ENCODE measurements at regions not wholly inside any gene's neighbourhood (a gene's known extent, or its start where the extent isn't known, plus 50 kb on each side); places are given as distances from the start of the nearest gene placed in this dataset.

DNA sequence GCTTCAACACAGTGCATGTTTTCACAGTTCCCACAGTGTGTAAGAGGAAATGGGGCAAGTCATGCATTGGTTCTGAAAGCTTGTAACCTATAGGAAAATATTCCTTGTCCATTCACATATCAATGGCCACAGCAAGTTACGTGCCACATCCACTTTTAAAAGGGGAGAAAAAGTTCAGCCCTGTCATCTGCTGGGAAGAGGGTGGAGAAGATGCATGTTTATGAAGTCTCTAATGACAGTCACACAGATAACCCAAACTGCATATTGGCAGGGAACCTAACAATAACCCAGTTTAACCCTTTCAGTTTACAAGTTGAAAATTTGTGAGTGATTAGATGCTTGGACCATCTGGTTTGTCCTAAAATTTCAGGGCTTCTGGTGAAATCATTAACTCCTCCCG is 159.3 kb downstream of the MTRR start:
- ATAC-seq, result no peak
- TF ChIP-seq PPARA (CRISPR knock-in tag; IDR thresholded peaks at IDR 0.05; ENCODE audit: borderline replicate concordance) (no peak), GLIS3 (CRISPR knock-in tag; IDR thresholded peaks at IDR 0.05) (no peak), ZC3H10 (CRISPR knock-in tag; IDR thresholded peaks at IDR 0.05) (no peak), TCF4 (CRISPR knock-in tag; IDR thresholded peaks at IDR 0.05; ENCODE audit: borderline replicate concordance) (no peak), CSDC2 (CRISPR knock-in tag; IDR thresholded peaks at IDR 0.05) (no peak), ARNTL (CRISPR knock-in tag; IDR thresholded peaks at IDR 0.05; ENCODE audit: borderline replicate concordance, low read depth) (no peak), SNAI2 (CRISPR knock-in tag; IDR thresholded peaks at IDR 0.05) (no peak), ISL1 (CRISPR knock-in tag; IDR thresholded peaks at IDR 0.05) (no peak), TOX (CRISPR knock-in tag; IDR thresholded peaks at IDR 0.05; ENCODE audit: borderline replicate concordance) (no peak), BACH2 (CRISPR knock-in tag; IDR thresholded peaks at IDR 0.05; ENCODE audit: borderline replicate concordance) (no peak), ESRRG (CRISPR knock-in tag; IDR thresholded peaks at IDR 0.05) (no peak), ZNF565 (CRISPR knock-in tag; conservative IDR thresholded peaks at IDR 0.05; ENCODE audit: low read depth) (no peak), ZNF8 (CRISPR knock-in tag; IDR thresholded peaks at IDR 0.05) (no peak), ZNF70 (CRISPR knock-in tag; IDR thresholded peaks at IDR 0.05) (no peak)
- TF ChIP-seq, protein P1, sequence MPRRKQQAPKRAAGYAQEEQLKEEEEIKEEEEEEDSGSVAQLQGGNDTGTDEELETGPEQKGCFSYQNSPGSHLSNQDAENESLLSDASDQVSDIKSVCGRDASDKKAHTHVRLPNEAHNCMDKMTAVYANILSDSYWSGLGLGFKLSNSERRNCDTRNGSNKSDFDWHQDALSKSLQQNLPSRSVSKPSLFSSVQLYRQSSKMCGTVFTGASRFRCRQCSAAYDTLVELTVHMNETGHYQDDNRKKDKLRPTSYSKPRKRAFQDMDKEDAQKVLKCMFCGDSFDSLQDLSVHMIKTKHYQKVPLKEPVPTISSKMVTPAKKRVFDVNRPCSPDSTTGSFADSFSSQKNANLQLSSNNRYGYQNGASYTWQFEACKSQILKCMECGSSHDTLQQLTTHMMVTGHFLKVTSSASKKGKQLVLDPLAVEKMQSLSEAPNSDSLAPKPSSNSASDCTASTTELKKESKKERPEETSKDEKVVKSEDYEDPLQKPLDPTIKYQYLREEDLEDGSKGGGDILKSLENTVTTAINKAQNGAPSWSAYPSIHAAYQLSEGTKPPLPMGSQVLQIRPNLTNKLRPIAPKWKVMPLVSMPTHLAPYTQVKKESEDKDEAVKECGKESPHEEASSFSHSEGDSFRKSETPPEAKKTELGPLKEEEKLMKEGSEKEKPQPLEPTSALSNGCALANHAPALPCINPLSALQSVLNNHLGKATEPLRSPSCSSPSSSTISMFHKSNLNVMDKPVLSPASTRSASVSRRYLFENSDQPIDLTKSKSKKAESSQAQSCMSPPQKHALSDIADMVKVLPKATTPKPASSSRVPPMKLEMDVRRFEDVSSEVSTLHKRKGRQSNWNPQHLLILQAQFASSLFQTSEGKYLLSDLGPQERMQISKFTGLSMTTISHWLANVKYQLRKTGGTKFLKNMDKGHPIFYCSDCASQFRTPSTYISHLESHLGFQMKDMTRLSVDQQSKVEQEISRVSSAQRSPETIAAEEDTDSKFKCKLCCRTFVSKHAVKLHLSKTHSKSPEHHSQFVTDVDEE (CRISPR knock-in tag; IDR thresholded peaks at IDR 0.05), result no peak
- TF ChIP-seq, protein P2, sequence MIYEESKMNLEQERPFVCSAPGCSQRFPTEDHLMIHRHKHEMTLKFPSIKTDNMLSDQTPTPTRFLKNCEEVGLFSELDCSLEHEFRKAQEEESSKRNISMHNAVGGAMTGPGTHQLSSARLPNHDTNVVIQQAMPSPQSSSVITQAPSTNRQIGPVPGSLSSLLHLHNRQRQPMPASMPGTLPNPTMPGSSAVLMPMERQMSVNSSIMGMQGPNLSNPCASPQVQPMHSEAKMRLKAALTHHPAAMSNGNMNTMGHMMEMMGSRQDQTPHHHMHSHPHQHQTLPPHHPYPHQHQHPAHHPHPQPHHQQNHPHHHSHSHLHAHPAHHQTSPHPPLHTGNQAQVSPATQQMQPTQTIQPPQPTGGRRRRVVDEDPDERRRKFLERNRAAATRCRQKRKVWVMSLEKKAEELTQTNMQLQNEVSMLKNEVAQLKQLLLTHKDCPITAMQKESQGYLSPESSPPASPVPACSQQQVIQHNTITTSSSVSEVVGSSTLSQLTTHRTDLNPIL (CRISPR knock-in tag; IDR thresholded peaks at IDR 0.05; ENCODE audit: low read depth), result no peak
- TF ChIP-seq, protein P3, sequence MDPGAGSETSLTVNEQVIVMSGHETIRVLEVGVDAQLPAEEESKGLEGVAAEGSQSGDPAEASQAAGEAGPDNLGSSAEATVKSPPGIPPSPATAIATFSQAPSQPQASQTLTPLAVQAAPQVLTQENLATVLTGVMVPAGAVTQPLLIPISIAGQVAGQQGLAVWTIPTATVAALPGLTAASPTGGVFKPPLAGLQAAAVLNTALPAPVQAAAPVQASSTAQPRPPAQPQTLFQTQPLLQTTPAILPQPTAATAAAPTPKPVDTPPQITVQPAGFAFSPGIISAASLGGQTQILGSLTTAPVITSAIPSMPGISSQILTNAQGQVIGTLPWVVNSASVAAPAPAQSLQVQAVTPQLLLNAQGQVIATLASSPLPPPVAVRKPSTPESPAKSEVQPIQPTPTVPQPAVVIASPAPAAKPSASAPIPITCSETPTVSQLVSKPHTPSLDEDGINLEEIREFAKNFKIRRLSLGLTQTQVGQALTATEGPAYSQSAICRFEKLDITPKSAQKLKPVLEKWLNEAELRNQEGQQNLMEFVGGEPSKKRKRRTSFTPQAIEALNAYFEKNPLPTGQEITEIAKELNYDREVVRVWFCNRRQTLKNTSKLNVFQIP (CRISPR knock-in tag; IDR thresholded peaks at IDR 0.05; ENCODE audit: borderline replicate concordance, low read depth), result no peak
- TF ChIP-seq, protein P4, sequence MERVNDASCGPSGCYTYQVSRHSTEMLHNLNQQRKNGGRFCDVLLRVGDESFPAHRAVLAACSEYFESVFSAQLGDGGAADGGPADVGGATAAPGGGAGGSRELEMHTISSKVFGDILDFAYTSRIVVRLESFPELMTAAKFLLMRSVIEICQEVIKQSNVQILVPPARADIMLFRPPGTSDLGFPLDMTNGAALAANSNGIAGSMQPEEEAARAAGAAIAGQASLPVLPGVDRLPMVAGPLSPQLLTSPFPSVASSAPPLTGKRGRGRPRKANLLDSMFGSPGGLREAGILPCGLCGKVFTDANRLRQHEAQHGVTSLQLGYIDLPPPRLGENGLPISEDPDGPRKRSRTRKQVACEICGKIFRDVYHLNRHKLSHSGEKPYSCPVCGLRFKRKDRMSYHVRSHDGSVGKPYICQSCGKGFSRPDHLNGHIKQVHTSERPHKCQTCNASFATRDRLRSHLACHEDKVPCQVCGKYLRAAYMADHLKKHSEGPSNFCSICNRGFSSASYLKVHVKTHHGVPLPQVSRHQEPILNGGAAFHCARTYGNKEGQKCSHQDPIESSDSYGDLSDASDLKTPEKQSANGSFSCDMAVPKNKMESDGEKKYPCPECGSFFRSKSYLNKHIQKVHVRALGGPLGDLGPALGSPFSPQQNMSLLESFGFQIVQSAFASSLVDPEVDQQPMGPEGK (CRISPR knock-in tag; IDR thresholded peaks at IDR 0.05; ENCODE audit: borderline replicate concordance), result no peak

DNA sequence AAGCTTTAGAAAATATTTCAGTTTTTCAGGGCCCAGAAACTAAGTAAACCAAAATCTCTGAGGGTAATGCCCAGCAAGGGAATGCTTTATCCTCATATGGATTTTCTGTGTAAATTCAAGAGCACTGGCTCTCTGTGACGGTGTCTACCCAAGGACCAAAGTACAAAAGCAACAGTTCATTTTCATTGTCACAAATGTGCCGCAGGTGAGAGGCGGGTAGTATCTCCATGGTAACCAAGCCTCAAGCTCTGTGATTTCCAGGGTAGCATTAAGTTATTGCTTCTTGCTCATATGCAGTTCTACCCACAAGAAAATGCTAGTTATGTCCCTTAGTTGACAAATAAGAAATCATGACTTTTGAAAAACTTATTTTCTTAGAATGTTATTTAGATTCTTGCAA is 164.3 kb downstream of the MTRR start:
- TF ChIP-seq ZNF8 (CRISPR knock-in tag; IDR thresholded peaks at IDR 0.05), result no peak
- no peak for TF ChIP-seq CSDC2 (CRISPR knock-in tag; IDR thresholded peaks at IDR 0.05)
- TF ChIP-seq TCF4 (CRISPR knock-in tag; IDR thresholded peaks at IDR 0.05; ENCODE audit: borderline replicate concordance), result no peak
- TF ChIP-seq ZFP3 (CRISPR knock-in tag; IDR thresholded peaks at IDR 0.05), result no peak
- no peak for TF ChIP-seq ZC3H10 (CRISPR knock-in tag; IDR thresholded peaks at IDR 0.05)
- no peak for TF ChIP-seq ZFP30 (CRISPR knock-in tag; IDR thresholded peaks at IDR 0.05)
- no peak for TF ChIP-seq SNAI2 (CRISPR knock-in tag; IDR thresholded peaks at IDR 0.05)
- TF ChIP-seq, protein P2 (CRISPR knock-in tag; IDR thresholded peaks at IDR 0.05; ENCODE audit: low read depth), result no peak
- ATAC-seq, result no peak

DNA sequence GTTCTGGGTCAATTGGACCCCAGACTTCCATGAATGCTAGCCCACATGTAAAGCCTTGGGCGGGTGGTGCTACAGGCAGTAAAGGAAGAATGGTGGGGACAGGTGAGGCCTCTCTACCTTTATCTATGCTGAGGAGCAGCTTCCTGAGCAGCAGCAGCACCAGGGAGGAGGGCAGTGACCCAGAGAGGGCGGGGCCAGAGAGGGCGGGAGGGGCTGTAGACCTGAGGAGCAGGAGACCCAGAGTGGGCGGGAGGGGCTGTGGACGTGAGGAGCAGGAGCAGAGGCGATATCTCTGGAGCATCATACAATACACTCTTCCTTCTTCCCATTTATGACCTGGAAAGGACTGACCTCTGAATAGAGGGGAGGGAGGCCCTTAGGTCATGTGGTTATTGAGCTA is 165.9 kb downstream of the MTRR start:
- TF ChIP-seq ESRRG (CRISPR knock-in tag; IDR thresholded peaks at IDR 0.05), result no peak
- TF ChIP-seq ZNF8 (CRISPR knock-in tag; IDR thresholded peaks at IDR 0.05), result no peak
- no peak for TF ChIP-seq SNAI2 (CRISPR knock-in tag; IDR thresholded peaks at IDR 0.05)
- no peak for TF ChIP-seq RARB (CRISPR knock-in tag; IDR thresholded peaks at IDR 0.05)
- no peak for TF ChIP-seq PPARA (CRISPR knock-in tag; IDR thresholded peaks at IDR 0.05; ENCODE audit: borderline replicate concordance)
- no peak for TF ChIP-seq TCF4 (CRISPR knock-in tag; IDR thresholded peaks at IDR 0.05; ENCODE audit: borderline replicate concordance)
- TF ChIP-seq, protein P2 (CRISPR knock-in tag; IDR thresholded peaks at IDR 0.05; ENCODE audit: low read depth), result no peak
- TF ChIP-seq BACH2 (CRISPR knock-in tag; IDR thresholded peaks at IDR 0.05; ENCODE audit: borderline replicate concordance), result no peak
- TF ChIP-seq ZFP30 (CRISPR knock-in tag; IDR thresholded peaks at IDR 0.05), result no peak
- no peak for TF ChIP-seq ZNF565 (CRISPR knock-in tag; conservative IDR thresholded peaks at IDR 0.05; ENCODE audit: low read depth)
- TF ChIP-seq OSR1 (CRISPR knock-in tag; IDR thresholded peaks at IDR 0.05), result no peak
- TF ChIP-seq TOX (CRISPR knock-in tag; IDR thresholded peaks at IDR 0.05; ENCODE audit: borderline replicate concordance), result no peak
- no peak for TF ChIP-seq GLIS3 (CRISPR knock-in tag; IDR thresholded peaks at IDR 0.05)
- TF ChIP-seq, protein P3 (CRISPR knock-in tag; IDR thresholded peaks at IDR 0.05; ENCODE audit: borderline replicate concordance, low read depth), result no peak
- TF ChIP-seq CSDC2 (CRISPR knock-in tag; IDR thresholded peaks at IDR 0.05), result no peak
- TF ChIP-seq ZC3H10 (CRISPR knock-in tag; IDR thresholded peaks at IDR 0.05), result no peak
- TF ChIP-seq ISL1 (CRISPR knock-in tag; IDR thresholded peaks at IDR 0.05), result no peak
- no peak for ATAC-seq

All from SK-N-SH treated with all-trans-retinoic acid at 6 μM for 48 hours (cell line).